Skeletal muscle cell (primary cell): ENCODE measurements at regions not wholly inside any gene's neighbourhood (a gene's known extent, or its start where the extent isn't known, plus 50 kb on each side); places are given as distances from the start of the nearest gene placed in this dataset.
A peak's percentile ranks its signal among the peaks of the same experiment; 100 is the strongest.

Source experiments
- DNase-seq: peaks from one replicate; pipeline ENCODE4 v3.0.0-alpha.2; 2010; ENCODE audit warnings: low read depth
- H3K4me3 ChIP-seq: 2 replicates; pipeline ENCODE4 v1.5.1; 2011; ENCODE audit warnings: low read depth, mild to moderate bottlenecking, control low read depth, low read length, moderate library complexity

DNA sequence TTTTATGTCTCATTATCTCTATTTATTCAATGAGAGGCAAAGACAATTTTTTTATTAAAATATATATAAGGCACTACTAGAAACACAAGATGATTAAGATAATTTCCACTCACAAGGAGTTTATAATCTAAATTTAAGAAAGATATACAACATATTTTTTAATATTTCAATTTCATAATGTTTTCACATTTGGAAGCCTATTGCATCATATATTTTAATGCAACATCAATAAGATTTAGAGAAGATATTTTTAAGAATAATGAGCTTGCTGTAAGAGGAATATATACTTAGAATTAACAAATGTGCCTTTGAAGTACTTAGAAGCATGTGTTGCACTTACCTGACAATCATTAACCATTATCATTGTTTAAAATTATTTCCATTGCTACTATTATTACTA is 597.7 kb upstream of the BTBD3 start:
- DNase-seq = no peak
- H3K4me3 ChIP-seq = no peak overlapping the region

DNA sequence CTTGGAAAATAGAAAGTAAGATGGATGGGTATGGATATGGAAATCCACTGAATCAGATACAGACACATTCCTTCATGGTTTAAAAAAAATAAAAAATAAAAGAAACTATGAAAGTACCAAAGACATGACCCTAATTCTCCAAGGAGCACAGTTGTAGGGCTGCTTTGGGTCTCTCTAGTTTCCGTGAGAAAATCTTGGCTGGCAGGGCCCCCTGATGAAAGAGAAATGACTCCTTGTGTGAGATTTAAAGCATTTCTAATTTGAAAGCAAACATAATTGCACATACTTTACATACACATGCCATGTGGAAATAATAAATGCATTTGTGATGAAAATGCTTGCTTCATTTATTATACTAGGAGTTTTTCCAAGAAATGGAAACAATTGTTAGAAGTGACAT is 593.9 kb upstream of the BTBD3 start:
- H3K4me3 ChIP-seq = no peak overlapping the region
- no peak for DNase-seq

DNA sequence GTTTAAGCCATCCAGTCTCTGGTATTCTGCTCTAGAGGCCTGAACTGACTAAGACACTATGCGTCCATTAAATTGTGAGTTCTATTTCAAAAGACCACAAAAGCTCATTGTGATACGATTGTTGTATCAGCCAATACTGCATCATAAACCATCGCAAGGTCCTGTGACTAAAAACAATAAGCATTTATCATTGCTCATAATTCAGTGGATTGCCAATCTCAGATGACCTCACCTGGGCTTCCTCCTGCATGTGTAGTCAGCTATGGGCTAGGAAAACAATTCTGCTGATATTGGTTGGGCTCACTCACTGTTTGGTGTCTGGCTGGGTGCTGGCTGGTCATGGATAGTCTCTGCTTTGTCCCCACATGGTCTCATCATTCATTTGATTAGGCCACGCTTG is 592.7 kb upstream of the BTBD3 start:
- no peak for DNase-seq

DNA sequence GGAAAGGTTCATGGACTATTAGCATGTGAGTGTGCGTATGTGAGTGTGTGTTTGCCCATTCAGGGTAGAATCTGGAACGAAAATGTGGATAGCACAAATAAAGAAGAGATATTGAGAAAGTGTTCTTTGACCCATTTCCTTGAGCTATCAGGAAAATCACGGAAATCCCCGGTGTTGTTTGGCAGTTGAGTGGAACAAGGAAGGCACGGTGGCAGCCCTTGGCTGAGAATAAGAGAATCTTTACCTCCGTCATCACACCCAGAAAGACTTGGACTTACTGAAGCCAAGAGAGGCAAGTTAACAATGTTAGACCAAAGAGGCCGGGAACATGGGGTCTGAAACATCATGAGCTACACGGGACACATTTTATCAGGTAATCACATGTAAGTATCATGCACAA is 588.9 kb upstream of the BTBD3 start:
- no peak overlapping the region for H3K4me3 ChIP-seq
- DNase-seq = no peak

More for the DNA sequence above, 592.7 kb upstream of the BTBD3 start:
- no peak overlapping the region for H3K4me3 ChIP-seq

DNA sequence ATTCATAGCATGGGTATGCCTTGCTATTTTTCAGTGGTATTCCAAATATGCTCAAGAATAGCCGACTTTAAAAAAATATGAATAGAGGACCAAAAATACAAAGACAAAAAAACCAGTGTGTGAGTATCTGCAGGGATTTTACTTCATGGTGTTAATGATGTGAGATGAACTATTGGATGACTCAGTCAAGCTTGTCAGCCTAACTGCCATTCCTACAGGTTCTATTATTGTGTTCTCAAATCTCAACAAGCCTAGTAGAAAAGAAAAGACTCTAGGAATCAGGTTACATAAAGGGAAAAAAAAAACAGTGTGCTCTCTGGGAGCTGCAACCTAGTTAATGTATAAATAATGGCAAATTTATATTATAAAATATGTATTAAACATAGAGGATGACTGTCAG is 588.4 kb upstream of the BTBD3 start:
- no peak for DNase-seq
- no peak overlapping the region for H3K4me3 ChIP-seq

DNA sequence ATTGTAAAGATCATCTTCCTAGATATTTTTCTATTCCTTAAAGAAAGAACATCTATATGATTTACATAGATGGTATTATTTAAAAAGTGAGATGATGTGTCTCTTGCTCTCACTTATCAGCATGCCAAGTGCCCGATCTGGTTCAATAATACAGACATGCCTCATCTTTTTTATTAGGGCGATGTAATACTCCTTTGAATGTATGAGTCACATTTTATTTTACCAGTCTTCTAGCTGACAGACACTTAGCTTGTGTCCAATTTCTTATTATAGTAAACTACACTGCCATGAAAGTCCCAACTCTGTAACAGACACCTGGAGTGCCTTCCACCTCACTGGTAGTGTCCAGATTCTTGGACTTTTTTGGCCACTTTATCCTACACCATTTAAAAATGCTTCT is 586.6 kb upstream of the BTBD3 start:
- DNase-seq = no peak

DNA sequence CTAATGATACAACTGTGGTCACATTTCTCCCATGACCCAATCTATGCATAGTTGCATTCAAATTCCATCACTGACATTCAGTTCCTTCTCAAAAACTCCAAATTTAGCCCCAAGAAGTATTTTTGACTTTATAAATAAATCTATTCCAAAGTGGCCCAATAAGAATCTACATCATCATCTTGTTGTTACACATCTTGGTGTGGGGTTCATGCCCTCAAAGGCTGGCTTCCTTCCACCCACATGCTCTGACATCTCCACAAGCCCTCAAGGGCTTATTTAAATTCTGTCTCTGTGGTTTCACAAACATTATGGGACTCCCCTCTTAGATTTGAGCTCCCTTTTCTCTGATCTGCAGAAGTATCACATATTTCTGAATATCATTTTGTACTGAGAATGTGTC is 585.3 kb upstream of the BTBD3 start:
- H3K4me3 ChIP-seq = no peak overlapping the region
- DNase-seq = no peak

More for the DNA sequence above, 586.6 kb upstream of the BTBD3 start:
- no peak overlapping the region for H3K4me3 ChIP-seq

DNA sequence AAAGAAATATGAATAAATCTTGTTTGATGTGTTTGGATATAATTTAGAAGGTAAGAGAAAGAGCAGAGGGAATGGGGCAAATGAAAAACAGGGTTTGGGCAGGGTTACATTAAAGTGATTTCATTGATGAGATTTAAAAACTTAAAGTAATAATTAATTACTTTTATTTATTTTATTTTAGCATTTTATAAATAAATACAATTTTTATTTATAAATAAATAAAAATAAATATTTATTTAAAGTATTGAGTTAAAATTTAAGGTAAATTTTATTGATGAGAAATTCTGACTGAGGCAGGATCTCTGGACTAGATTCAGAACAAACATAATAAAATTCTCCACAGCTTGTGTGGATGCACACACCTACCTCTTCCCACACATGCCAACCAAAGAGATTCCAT is 584.1 kb upstream of the BTBD3 start:
- no peak overlapping the region for H3K4me3 ChIP-seq
- no peak for DNase-seq

DNA sequence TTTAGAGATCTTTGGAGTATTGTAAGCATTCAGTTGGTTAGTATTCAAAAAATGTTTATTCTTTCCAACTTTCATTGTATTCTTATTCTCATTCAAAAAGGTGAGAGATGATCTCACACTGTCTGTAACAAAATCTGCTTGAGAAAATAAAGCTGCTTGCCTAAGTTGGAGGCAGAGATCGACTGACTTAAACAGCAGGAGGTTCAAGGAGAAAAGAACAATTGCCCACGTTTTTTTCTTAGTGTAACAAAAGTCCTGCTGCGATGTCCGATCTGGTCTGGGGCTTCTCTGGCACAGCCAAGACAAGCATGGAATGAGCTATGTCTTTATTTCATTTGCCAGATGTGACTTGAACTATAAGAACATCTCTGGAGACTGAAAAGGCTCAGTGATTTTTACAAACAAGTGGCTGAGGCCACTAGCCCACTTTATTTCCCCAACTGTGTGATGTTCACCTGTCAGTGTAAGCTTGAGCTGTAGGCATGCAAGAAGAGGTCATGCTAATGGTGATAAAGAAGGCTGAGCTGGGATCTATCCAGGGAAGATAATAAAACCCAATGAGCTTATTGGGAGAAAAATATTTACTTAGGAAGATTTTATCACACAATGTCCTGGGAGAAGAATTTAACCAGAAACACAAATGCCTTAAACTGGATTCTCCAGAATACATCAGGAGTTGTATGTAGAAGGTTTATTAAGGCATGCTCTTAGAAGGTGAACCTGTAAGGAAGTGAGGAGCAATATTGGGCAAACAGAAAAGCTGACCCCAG is 580.1 kb upstream of the BTBD3 start:
- DNase-seq = no peak
- H3K4me3 ChIP-seq = no peak overlapping the region

DNA sequence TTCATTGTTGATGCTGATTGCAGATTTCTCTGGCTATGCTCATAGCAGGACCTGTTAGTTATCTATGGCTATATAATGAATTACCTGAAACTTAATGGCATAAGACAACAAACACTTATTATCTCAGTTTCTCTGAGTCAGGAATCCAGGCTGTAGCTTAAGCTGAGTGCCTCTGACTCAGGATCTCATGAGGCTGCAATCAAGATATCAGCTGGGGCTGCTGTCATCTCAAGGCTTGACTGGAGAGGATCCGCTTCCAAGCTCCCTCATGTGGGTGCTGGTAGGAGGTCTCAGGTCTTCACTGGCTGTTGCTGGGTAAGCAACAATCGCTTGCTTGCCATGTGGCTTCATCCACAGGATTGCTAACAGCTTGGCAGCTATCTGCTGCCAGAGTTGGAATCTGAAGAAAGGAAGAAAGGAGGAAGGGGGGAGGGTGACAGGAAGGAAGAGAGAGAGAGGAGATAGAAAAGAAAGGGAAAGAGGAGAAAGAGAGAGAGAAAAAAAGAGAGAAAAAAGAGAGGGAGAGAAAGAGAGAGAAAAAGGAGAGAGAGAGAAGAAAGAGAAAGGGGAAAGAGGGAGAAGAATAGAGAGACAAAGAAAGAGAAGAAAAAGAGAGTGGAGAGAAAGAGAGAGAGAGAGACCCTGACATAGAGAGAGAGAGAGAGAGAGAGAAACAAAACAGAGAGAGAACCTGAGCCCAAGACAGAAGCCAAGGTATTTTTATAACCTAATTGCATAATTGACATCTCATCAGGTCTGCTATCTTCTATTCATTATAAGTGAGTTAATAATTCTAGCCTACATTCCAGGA is 579.0 kb upstream of the BTBD3 start:
- no peak for DNase-seq
- no peak overlapping the region for H3K4me3 ChIP-seq

DNA sequence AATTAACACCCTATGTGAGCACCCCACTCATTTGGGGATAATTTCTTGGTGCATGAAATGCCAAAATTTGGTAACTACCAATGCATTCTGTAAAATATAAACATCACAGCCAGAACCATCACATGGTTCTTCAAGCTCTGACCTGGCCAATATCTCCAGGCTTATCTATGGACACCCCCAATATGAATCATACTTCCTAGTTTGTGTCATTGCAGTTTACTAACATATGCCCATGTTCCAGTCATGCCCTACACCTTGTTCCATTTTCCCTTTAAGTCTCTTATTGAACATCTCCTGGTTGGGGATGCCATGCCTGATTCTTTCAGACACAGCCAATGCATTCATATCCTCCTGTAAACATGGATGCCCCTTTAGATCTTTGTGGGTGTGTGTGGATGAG is 572.8 kb upstream of the BTBD3 start:
- DNase-seq = no peak
- H3K4me3 ChIP-seq = no peak overlapping the region

DNA sequence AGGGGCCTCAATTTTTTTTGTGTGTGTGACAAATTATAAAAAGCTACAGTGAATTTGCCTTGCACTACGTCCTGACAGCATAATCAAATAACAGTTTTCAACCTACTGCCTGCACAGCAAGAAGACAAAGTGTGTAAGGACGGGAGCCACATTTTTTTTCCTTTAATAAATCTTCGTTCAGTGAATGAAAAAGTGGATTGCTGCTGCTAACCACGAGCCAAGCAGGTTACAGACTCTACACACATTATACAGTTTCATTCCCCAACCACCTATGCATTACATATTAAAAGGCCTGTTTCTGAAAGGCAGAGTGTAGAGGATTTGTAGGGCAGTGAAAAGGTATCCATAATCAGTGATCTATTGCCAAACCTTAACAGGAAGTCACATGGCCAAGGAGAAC is 570.0 kb upstream of the BTBD3 start:
- no peak for DNase-seq

DNA sequence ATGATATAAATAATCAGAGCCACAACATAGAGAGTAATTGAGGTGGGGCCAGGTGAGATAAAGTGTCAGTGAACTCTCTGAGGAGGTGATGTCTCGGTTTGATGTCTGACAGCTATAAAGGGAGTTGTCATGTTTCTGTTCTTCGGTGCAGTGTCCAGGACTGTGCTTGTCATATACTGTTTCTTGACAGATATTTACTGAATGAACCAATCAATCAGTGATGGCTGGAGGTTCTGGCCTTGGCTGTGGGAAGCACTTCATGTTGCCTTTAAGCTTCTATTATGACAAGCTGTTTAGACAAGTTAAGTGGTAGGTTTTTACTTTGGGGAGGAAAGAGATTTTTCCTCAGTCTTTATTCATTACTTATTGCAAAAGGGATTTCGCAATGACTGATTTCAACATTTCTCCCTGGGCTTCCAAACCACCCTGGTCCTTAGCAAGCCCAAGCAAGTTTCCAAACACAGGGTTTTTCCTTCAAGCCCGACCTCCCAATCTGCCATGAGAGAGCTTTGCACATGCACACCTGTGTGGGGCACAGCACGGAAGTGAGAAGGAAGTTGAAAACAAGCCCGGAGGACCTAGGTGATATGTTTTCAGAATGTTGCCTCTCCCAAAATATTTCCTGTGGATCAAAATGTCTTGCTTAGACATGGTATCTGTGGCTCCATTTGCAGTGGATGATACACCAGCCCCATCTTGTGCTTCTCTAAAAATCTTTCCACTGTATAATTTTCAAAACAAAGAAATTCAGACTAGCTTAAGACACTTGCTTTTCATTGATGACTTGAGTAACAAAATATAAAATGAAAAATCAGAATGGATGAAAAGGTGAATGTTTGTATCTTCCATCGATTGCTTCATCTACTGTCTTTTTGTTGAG is 567.3 kb upstream of the BTBD3 start:
- H3K4me3 ChIP-seq = no peak overlapping the region
- peak; percentile 64 for DNase-seq

More for the DNA sequence above, 570.0 kb upstream of the BTBD3 start:
- H3K4me3 ChIP-seq = no peak overlapping the region

DNA sequence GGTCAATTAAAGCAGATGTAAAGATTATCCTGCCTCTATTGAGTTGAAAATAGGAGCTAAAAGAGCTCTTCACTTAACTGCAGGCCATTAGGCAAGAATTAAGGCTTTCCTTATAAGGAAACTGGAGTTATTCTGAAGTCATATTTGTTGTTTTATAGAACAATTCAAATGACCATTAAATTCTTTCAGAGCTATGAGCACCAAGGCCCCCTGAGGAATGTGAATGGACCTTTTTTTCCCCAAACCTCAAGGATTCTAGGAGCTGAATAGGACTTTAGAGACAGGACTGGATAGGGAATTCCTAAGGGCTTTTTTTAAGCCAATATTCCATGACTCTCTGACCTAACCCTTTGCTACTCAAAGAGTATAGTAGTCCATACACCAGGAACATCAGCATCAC is 565.7 kb upstream of the BTBD3 start:
- no peak for DNase-seq
- H3K4me3 ChIP-seq = no peak overlapping the region

DNA sequence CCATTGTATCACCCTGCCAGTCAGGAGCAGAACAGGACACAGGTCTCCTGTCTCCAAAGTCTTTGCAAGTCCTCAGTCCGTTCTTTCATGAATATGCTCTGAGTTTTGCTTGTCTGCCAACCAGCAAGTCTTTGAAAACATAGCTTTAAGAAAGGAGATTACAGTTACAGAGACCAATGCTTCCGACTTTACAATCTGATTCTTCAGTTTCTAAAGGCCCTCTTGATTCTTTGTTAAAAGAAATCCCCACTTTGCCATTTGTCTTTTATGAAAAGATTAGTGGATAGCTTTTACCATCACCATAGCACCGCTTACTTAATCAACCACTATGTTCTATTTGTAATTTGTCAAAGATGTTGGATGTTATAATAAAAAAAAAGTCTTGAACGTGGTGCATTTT is 562.8 kb upstream of the BTBD3 start:
- no peak for DNase-seq
- no peak overlapping the region for H3K4me3 ChIP-seq

DNA sequence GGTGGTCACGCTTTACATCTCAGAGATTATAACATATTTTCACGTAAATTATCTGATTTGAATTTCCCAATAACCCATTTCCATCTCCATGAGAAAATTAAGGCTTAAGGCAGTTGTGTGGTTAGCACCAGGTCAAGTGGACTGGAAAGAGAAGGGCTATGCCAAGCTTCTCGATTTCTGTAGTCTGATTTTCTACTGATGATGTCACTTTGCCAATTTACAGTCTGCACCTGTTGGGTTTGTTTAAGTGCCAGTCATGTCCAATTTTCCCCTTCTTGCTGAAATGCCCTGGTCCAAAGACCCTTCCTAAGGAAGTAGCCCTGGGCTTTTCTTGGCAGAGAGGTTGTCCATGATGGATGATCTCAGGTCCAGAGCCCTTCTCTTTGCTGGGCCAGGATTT is 562.3 kb upstream of the BTBD3 start:
- H3K4me3 ChIP-seq = no peak overlapping the region
- DNase-seq = no peak

DNA sequence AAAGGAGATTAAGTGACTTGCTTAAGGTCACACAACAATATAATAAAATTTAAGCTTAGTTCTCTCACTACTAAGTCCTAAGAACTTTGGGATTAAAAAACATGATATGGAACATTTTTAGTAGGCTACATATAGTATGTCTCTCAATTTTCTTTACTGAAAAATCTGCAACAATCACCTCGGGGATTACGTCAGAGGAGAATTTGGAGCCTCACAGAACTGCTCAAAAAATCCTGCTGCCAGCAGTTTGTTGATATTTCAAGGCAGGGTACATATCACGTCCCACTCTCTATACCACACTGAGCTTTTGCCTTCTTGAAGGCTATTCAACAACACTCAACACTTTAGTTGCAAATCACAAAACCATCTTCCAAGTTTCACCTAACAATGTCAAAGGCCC is 561.6 kb upstream of the BTBD3 start:
- DNase-seq = no peak
- no peak overlapping the region for H3K4me3 ChIP-seq

DNA sequence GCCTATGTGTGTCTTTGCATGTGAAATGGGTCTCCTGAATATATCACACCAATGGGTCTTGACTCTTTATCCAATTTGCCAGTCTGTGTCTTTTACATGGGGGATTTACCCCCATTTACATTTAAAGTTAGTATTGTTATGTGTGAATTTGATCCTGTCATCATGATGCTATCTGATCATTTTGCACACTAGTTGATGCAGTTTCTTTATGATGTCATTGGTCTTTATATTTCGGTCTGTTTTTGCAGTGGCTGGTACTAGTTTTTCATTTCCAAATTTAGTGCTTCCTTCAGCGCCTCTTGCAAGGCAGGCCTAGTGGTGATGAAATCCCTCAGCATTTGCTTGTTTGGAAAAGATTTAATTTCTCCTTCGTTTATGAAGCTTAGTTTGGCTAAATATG is 555.2 kb upstream of the BTBD3 start:
- DNase-seq = no peak

DNA sequence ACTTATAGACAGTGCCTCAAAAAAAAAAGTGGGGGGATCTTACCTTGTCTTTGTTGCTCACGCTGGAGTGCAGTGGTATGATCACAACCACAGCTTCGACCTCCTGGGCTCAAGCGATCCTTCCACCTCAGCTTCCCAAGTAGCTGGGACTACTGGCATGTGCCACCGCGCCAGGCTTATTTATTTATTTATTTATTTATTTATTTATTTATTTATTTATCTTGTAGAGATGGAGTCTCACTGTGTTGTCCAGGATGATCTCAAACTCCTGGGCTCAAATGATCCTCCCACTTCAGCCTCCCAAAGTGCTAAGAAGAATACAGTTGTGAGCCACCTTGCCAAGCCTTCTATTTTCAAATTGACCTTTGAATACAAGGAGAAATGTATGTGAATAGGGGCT is 553.0 kb upstream of the BTBD3 start:
- DNase-seq = no peak
- H3K4me3 ChIP-seq = no peak overlapping the region

More for the DNA sequence above, 555.2 kb upstream of the BTBD3 start:
- H3K4me3 ChIP-seq = no peak overlapping the region

DNA sequence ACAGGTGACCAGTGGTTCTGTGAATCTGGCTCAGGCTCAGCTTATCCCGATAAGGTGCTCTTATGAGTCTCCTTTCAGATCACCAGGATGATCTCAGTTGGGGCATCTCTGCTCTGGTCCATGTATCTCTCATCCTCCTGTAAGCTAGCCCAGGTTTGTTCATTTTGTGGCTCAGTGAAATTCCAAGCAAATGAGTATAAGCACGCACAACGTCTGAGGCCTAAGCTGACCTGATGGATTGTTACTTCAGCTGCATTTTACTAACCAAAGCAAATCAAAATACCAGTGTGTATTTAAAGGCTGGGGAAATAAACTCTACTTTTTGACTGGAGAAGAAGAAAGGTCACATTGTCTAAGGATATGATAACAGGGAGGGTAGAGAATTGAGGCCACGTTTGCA is 551.0 kb upstream of the BTBD3 start:
- no peak overlapping the region for H3K4me3 ChIP-seq
- no peak for DNase-seq
